Spleen (tissue), 7 donors: ENCODE measurements at regions not wholly inside any gene's neighbourhood (a gene's known extent, or its start where the extent isn't known, plus 50 kb on each side); places are given as distances from the start of the nearest gene placed in this dataset.

Experiments used
- CTCF ChIP-seq, 11 experiments: fragments of 200-600 bp in 7 of 11; fragments of 450-650 bp in 4 of 11; sonication (generic) in 4 of 11; IDR thresholded peaks in 8 of 11; conservative IDR thresholded peaks in 3 of 11; 1 replicate in 7 of 11; 2 replicates in 4 of 11; pipeline versions ENCODE4 v1.4.0 to v1.8.0; 2016 to 2021; ENCODE audit warnings: antibody characterized with exemption in 11 of 11, inconsistent platforms in 4 of 11, mild to moderate bottlenecking in 1 of 11
- POLR2A ChIP-seq, 3 donors: fragments of 450-650 bp; IDR thresholded peaks; one replicate each; pipeline ENCODE4 v1.5.1; 2017; ENCODE audit warnings: antibody characterized with exemption in 3 of 3, mild to moderate bottlenecking in 1 of 3
- donor health status: DM: no; HTN: no; CAD: no; lungs with moderate emphysema.
- donor health status: DM: no; HTN: no; CAD: no.
- donor health status: DM: no; HTN: no; CAD: no.

DNA sequence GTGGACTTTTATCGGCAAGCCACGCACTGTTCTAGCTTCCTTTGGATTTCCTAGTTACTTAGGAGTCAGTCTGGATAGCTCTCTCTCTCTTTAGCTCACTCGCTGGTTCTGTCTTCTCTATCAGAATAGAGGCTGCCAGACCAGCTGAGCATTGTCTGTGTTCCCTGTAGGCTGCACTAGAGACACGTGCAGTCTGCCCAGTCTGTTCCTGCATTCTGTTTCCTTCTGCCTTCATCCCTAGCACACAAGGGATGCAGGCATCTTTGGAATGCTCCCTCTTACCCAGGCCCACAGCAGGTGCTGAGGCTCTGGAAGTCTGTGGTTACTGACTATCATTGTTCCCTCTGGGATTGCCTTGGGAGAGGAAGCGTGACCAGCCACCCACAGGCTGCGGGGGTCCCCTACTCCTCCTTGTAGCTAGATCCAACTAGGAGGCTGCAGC lies 322.8 kb downstream of the ZNF621 start:
- TF ChIP-seq POLR2A (IDR thresholded peaks at IDR 0.05): no peak
- no peak for TF ChIP-seq CTCF (IDR thresholded peaks at IDR 0.05 in 8 of 11, conservative IDR thresholded peaks at IDR 0.05 in 3 of 11)
